ENCODE measurements at regions not wholly inside any gene's neighbourhood (a gene's known extent, or its start where the extent isn't known, plus 50 kb on each side); places are given as distances from the start of the nearest gene placed in this dataset.
A peak's percentile ranks its signal among the peaks of the same experiment; 100 is the strongest.

- Histone ChIP-seq H3K36me3 (no peaks in the 10 kb centered on the region), H3K4me3 (no peak overlapping the region), H3K4me1 (no peaks in the 10 kb centered on the region), H3K9me3 (no peaks in the 10 kb centered on the region), H3K27me3 (ENCODE audit: low read depth) (no peaks in the 10 kb centered on the region), H3K27ac (no peak overlapping the region)
- intact Hi-C loops (cut with DNase I) = no loop called here
- ATAC-seq = peak; percentile 12 to 35
- no peak for TF ChIP-seq CTCF (IDR thresholded peaks at IDR 0.05)
- no peak for DNase-seq
Observed at GRCh38 chr9:11158063-11158462, 545.3 kb upstream of the PTPRD start.

- Histone ChIP-seq H3K27me3 (ENCODE audit: low read depth) (no peaks in the 10 kb centered on the region), H3K4me1 (no peaks in the 10 kb centered on the region), H3K4me3 (no peak overlapping the region), H3K36me3 (no peaks in the 10 kb centered on the region), H3K9me3 (no peaks in the 10 kb centered on the region), H3K27ac (no peak overlapping the region)
- TF ChIP-seq CTCF (IDR thresholded peaks at IDR 0.05) = no peak
- ATAC-seq (no peak), DNase-seq (no peak)
- intact Hi-C loops (cut with DNase I) = no loop called here
Observed at GRCh38 chr9:11158676-11159075, 545.9 kb upstream of the PTPRD start.

- H3K36me3 ChIP-seq = no peaks in the 10 kb centered on the region
- H3K4me1 ChIP-seq = no peaks in the 10 kb centered on the region
- no peak for TF ChIP-seq CTCF (IDR thresholded peaks at IDR 0.05)
- H3K9me3 ChIP-seq = no peaks in the 10 kb centered on the region
- DNase-seq = no peak
- no peak overlapping the region for H3K4me3 ChIP-seq
- no peak overlapping the region for H3K27ac ChIP-seq
- no peaks in the 10 kb centered on the region for H3K27me3 ChIP-seq (ENCODE audit: low read depth)
- ATAC-seq = no peak
- intact Hi-C loops (cut with DNase I) = no loop called here
Observed at GRCh38 chr9:11159318-11159862, 546.6 kb upstream of the PTPRD start.

GRCh38 chr9:11163843-11164242 is 551.0 kb upstream of the PTPRD start:
- ATAC-seq = no peak
- TF ChIP-seq CTCF (IDR thresholded peaks at IDR 0.05) = no peak
- H3K4me3 ChIP-seq = no peak overlapping the region
- DNase-seq = no peak
- intact Hi-C loops (cut with DNase I) = no loop called here
- H3K27ac ChIP-seq = no peak overlapping the region
- H3K9me3 ChIP-seq = no peaks in the 10 kb centered on the region
- H3K36me3 ChIP-seq = no peaks in the 10 kb centered on the region
- no peaks in the 10 kb centered on the region for H3K27me3 ChIP-seq (ENCODE audit: low read depth)
- H3K4me1 ChIP-seq = no peaks in the 10 kb centered on the region

- intact Hi-C loops (cut with DNase I) = no loop called here
- Histone ChIP-seq H3K9me3 (peaks cover 6% of the 10 kb centered on the region), H3K27ac (no peak overlapping the region), H3K4me3 (no peak overlapping the region), H3K27me3 (ENCODE audit: low read depth) (no peaks in the 10 kb centered on the region), H3K36me3 (no peaks in the 10 kb centered on the region), H3K4me1 (no peaks in the 10 kb centered on the region)
- no peak for TF ChIP-seq CTCF (IDR thresholded peaks at IDR 0.05)
- ATAC-seq (no peak), DNase-seq (no peak)
Observed at GRCh38 chr9:11182001-11182400, 569.2 kb upstream of the PTPRD start.

- intact Hi-C loops (cut with DNase I) = no loop called here
- TF ChIP-seq CTCF (IDR thresholded peaks at IDR 0.05) = no peak
- no peaks in the 10 kb centered on the region for H3K27me3 ChIP-seq (ENCODE audit: low read depth)
- H3K4me3 ChIP-seq = no peak overlapping the region
- no peaks in the 10 kb centered on the region for H3K9me3 ChIP-seq
- no peaks in the 10 kb centered on the region for H3K4me1 ChIP-seq
- no peaks in the 10 kb centered on the region for H3K36me3 ChIP-seq
- DNase-seq = no peak
- no peak for ATAC-seq
- no peak overlapping the region for H3K27ac ChIP-seq
Observed at GRCh38 chr9:11190719-11191118, 577.9 kb upstream of the PTPRD start.
